ENCODE measurements at regions not wholly inside any gene's neighbourhood (a gene's known extent, or its start where the extent isn't known, plus 50 kb on each side); places are given as distances from the start of the nearest gene placed in this dataset.

- POLR2A ChIA-PET (ENCODE audit: unreplicated experiment), result no interaction called here
- Histone ChIP-seq H3K4me2 (no peak overlapping the region), H3F3A (ENCODE audit: insufficient read depth, low read depth) (no peaks in the 10 kb centered on the region), H3K4me1 (replicated peaks; ENCODE audit: insufficient read depth) (no peaks in the 10 kb centered on the region), H3K9me3 (ENCODE audit: insufficient read depth, low read depth) (no peaks in the 10 kb centered on the region; the same call in 1 of the 2 replicates), H3K36me3 (ENCODE audit: low read depth) (no peaks in the 10 kb centered on the region), H4K20me1 (ENCODE audit: insufficient read depth) (no peaks in the 10 kb centered on the region), H2AFZ (no peak overlapping the region), H3K4me3 (no peak overlapping the region), H3K27ac (no peak overlapping the region), H3K79me2 (ENCODE audit: low read depth) (no peaks in the 10 kb centered on the region), H3K27me3 (ENCODE audit: insufficient read depth, low read depth) (no peaks in the 10 kb centered on the region), H3K9me2 (ENCODE audit: insufficient read depth) (no peaks in the 10 kb centered on the region)
- no peak for DNase-seq
- CTCF ChIA-PET, result no interaction called here
- intact Hi-C loops (cut with micrococcal nuclease; ENCODE audit: unreplicated experiment), result no loop called here
- BruUV-seq (replicated peaks), result no TSS peak
- TF ChIP-seq EZH2 (IDR thresholded peaks at IDR 0.05; ENCODE audit: low read depth), result no peak
- TF ChIP-seq, protein P1, sequence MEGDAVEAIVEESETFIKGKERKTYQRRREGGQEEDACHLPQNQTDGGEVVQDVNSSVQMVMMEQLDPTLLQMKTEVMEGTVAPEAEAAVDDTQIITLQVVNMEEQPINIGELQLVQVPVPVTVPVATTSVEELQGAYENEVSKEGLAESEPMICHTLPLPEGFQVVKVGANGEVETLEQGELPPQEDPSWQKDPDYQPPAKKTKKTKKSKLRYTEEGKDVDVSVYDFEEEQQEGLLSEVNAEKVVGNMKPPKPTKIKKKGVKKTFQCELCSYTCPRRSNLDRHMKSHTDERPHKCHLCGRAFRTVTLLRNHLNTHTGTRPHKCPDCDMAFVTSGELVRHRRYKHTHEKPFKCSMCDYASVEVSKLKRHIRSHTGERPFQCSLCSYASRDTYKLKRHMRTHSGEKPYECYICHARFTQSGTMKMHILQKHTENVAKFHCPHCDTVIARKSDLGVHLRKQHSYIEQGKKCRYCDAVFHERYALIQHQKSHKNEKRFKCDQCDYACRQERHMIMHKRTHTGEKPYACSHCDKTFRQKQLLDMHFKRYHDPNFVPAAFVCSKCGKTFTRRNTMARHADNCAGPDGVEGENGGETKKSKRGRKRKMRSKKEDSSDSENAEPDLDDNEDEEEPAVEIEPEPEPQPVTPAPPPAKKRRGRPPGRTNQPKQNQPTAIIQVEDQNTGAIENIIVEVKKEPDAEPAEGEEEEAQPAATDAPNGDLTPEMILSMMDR (conservative IDR thresholded peaks at IDR 0.05), result no peak
These were observed 431.3 kb downstream of the SLITRK6 start for GRCh38 chr13:85367887-85368286.

- Histone ChIP-seq H3K27ac (no peak overlapping the region), H2AFZ (no peak overlapping the region), H3K4me3 (no peak overlapping the region), H3K4me1 (replicated peaks; ENCODE audit: insufficient read depth) (no peaks in the 10 kb centered on the region), H3K27me3 (ENCODE audit: insufficient read depth, low read depth) (no peaks in the 10 kb centered on the region), H3K36me3 (ENCODE audit: low read depth) (no peaks in the 10 kb centered on the region), H3K9me3 (ENCODE audit: insufficient read depth, low read depth) (no peaks in the 10 kb centered on the region; the same call in 1 of the 2 replicates), H4K20me1 (ENCODE audit: insufficient read depth) (no peaks in the 10 kb centered on the region), H3K9me2 (ENCODE audit: insufficient read depth) (no peaks in the 10 kb centered on the region), H3K4me2 (no peak overlapping the region), H3F3A (ENCODE audit: insufficient read depth, low read depth) (no peaks in the 10 kb centered on the region), H3K79me2 (ENCODE audit: low read depth) (no peaks in the 10 kb centered on the region)
- ChIA-PET POLR2A (ENCODE audit: unreplicated experiment) (no interaction called here), CTCF (no interaction called here)
- BruUV-seq (replicated peaks), result no TSS peak
- no peak for DNase-seq
- no peak for TF ChIP-seq EZH2 (IDR thresholded peaks at IDR 0.05; ENCODE audit: low read depth)
- TF ChIP-seq, protein P1 (conservative IDR thresholded peaks at IDR 0.05), result no peak
- intact Hi-C loops (cut with micrococcal nuclease; ENCODE audit: unreplicated experiment), result no loop called here
These were observed 432.3 kb downstream of the SLITRK6 start for GRCh38 chr13:85366759-85367417.

- no TSS peak for BruUV-seq (replicated peaks)
- TF ChIP-seq, protein P1 (conservative IDR thresholded peaks at IDR 0.05), result no peak
- TF ChIP-seq EZH2 (IDR thresholded peaks at IDR 0.05; ENCODE audit: low read depth), result no peak
- Histone ChIP-seq H3K36me3 (ENCODE audit: low read depth) (no peaks in the 10 kb centered on the region), H3K27ac (no peak overlapping the region), H3F3A (ENCODE audit: insufficient read depth, low read depth) (no peaks in the 10 kb centered on the region), H3K9me3 (ENCODE audit: insufficient read depth, low read depth) (no peaks in the 10 kb centered on the region; the same call in 1 of the 2 replicates), H3K4me1 (replicated peaks; ENCODE audit: insufficient read depth) (no peaks in the 10 kb centered on the region), H3K4me3 (no peak overlapping the region), H3K9me2 (ENCODE audit: insufficient read depth) (no peaks in the 10 kb centered on the region), H3K27me3 (ENCODE audit: insufficient read depth, low read depth) (no peaks in the 10 kb centered on the region), H3K4me2 (no peak overlapping the region), H4K20me1 (ENCODE audit: insufficient read depth) (no peaks in the 10 kb centered on the region), H3K79me2 (ENCODE audit: low read depth) (no peaks in the 10 kb centered on the region), H2AFZ (no peak overlapping the region)
- intact Hi-C loops (cut with micrococcal nuclease; ENCODE audit: unreplicated experiment), result no loop called here
- ChIA-PET CTCF (no interaction called here), POLR2A (ENCODE audit: unreplicated experiment) (interaction anchor here (0.7 kb wide), 1 partner anchor 431 kb away, joined by 10 read pairs; no protein-coding TSS in a partner anchor)
- DNase-seq, result no peak
These were observed 435.7 kb downstream of the SLITRK6 start for GRCh38 chr13:85363504-85363903.

Data from PC-9 (cell line).